GM23338 (cell line): ENCODE measurements at regions not wholly inside any gene's neighbourhood (a gene's known extent, or its start where the extent isn't known, plus 50 kb on each side); places are given as distances from the start of the nearest gene placed in this dataset.

ENCODE experiments used
- ATAC-seq: fragments of 200-7000 bp; cut with Tn5 transposase; 3 replicates; pipeline ENCODE4 v1.9.1; 2020
- DNase-seq: peaks from one replicate; pipeline ENCODE4 v3.0.0-alpha.2; 2015; ENCODE audit warnings: low spot score
- H2AFZ ChIP-seq: fragments of 200-600 bp; sonication (generic); 2 replicates; pipeline ENCODE4 v1.8.0; 2016; ENCODE audit warnings: antibody characterized with exemption, mild to moderate bottlenecking, moderate library complexity
- H3F3A ChIP-seq: fragments of 200-600 bp; sonication (generic); replicated peaks from 2 replicates; pipeline ENCODE4 v1.8.0; 2017; ENCODE audit warnings: antibody characterized with exemption, mixed run types, low read depth
- H3K27ac ChIP-seq: fragments of 200-600 bp; sonication (generic); 2 replicates; pipeline ENCODE4 v1.6.1; 2016; ENCODE audit warnings: low read depth
- H3K27me3 ChIP-seq: fragments of 200-600 bp; sonication (generic); 2 replicates; pipeline ENCODE4 v1.8.0; 2016; ENCODE audit warnings: mild to moderate bottlenecking, mixed run types, moderate library complexity; ENCODE audit not compliant: insufficient read depth
- H3K36me3 ChIP-seq: fragments of 200-600 bp; sonication (generic); 2 replicates; pipeline ENCODE4 v1.8.0; 2016; ENCODE audit warnings: mild to moderate bottlenecking; ENCODE audit not compliant: insufficient read depth
- H3K4me1 ChIP-seq: fragments of 200-600 bp; sonication (generic); 2 replicates; pipeline ENCODE4 v1.8.0; 2016; ENCODE audit warnings: mild to moderate bottlenecking, moderate library complexity; ENCODE audit not compliant: insufficient read depth
- H3K4me2 ChIP-seq: fragments of 200-600 bp; sonication (generic); 2 replicates; pipeline ENCODE4 v1.7.1; 2017; ENCODE audit warnings: mixed run types
- H3K4me3 ChIP-seq: fragments of 200-600 bp; sonication (generic); 2 replicates; pipeline ENCODE4 v1.6.1; 2016; ENCODE audit warnings: mixed run types
- H3K79me2 ChIP-seq: fragments of 200-600 bp; sonication (generic); replicated peaks from 2 replicates; pipeline ENCODE4 v1.8.0; 2017; ENCODE audit warnings: mild to moderate bottlenecking; ENCODE audit not compliant: insufficient read depth
- H3K9me2 ChIP-seq: fragments of 200-600 bp; sonication (generic); 2 replicates; pipeline ENCODE4 v1.8.0; 2017; ENCODE audit not compliant: insufficient read depth
- H4K20me1 ChIP-seq: fragments of 200-600 bp; sonication (generic); replicated peaks from 2 replicates; pipeline ENCODE4 v1.8.0; 2017; ENCODE audit warnings: mild to moderate bottlenecking; ENCODE audit not compliant: insufficient read depth
- H3K27ac Mint-ChIP-seq: 2 replicates; pipeline ENCODE4 v1.8.0; 2020; ENCODE audit warnings: inconsistent platforms, mild to moderate bottlenecking, moderate library complexity, mixed read lengths
- H3K27me3 Mint-ChIP-seq: 3 replicates; pipeline ENCODE4 v1.8.0; 2022; ENCODE audit warnings: low read depth, mild to moderate bottlenecking, moderate library complexity, mixed read lengths, inconsistent platforms; ENCODE audit not compliant: insufficient read depth, poor library complexity
- H3K36me3 Mint-ChIP-seq: 3 replicates; pipeline ENCODE4 v1.8.0; 2021; ENCODE audit warnings: low read depth, mild to moderate bottlenecking, inconsistent platforms, moderate library complexity, mixed read lengths
- H3K4me1 Mint-ChIP-seq: 3 replicates; pipeline ENCODE4 v1.8.0; 2020; ENCODE audit warnings: mild to moderate bottlenecking, inconsistent platforms, mixed read lengths
- H3K4me3 Mint-ChIP-seq: 3 replicates; pipeline ENCODE4 v1.8.0; 2021; ENCODE audit warnings: moderate library complexity, mild to moderate bottlenecking, inconsistent platforms, mixed read lengths
- H3K9me3 Mint-ChIP-seq: 3 replicates; pipeline ENCODE4 v1.8.0; 2020; ENCODE audit warnings: moderate library complexity, mild to moderate bottlenecking, inconsistent platforms, mixed read lengths
- EZH2 ChIP-seq: fragments of 200-600 bp; sonication (generic); IDR thresholded peaks from one replicate; pipeline ENCODE4 v1.8.0; 2017; ENCODE audit warnings: antibody characterized with exemption, mild to moderate bottlenecking, low read depth; ENCODE audit not compliant: unreplicated experiment
- NANOG ChIP-seq: IDR thresholded peaks from 2 replicates; pipeline ENCODE4 v1.6.1; 2016; ENCODE audit warnings: antibody characterized with exemption, borderline replicate concordance
- TF ChIP-seq, protein P1 (sequence below): fragments of 250-450 bp; sonication (Bioruptor Pico); IDR thresholded peaks from 2 replicates; pipeline ENCODE4 v1.5.0; 2020; ENCODE audit warnings: mild to moderate bottlenecking, moderate library complexity
- TF ChIP-seq, protein P2 (sequence below): IDR thresholded peaks from one replicate; pipeline ENCODE4 v1.6.1; 2018; ENCODE audit warnings: antibody characterized with exemption; ENCODE audit not compliant: unreplicated experiment

DNA sequence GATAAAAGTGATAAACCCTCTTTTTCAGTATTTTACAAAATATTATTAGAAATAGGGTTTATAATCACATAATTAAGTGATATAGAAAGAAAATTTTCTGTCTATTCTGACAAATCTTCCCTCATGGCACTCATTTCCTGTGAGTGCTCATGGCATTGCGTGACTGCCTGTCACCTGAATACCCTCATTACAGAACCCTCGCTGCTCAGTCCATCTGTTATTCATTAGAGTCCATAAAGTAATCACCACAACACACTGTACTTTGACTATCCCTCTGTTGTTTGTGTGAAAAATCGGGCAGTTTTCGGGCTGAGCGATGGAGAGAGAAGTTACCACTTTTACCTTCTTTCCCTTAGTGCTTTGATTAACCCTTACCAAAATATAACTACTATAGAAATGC, 100.4 kb upstream of the BRINP3 start (continued):
- TF ChIP-seq, protein P1, sequence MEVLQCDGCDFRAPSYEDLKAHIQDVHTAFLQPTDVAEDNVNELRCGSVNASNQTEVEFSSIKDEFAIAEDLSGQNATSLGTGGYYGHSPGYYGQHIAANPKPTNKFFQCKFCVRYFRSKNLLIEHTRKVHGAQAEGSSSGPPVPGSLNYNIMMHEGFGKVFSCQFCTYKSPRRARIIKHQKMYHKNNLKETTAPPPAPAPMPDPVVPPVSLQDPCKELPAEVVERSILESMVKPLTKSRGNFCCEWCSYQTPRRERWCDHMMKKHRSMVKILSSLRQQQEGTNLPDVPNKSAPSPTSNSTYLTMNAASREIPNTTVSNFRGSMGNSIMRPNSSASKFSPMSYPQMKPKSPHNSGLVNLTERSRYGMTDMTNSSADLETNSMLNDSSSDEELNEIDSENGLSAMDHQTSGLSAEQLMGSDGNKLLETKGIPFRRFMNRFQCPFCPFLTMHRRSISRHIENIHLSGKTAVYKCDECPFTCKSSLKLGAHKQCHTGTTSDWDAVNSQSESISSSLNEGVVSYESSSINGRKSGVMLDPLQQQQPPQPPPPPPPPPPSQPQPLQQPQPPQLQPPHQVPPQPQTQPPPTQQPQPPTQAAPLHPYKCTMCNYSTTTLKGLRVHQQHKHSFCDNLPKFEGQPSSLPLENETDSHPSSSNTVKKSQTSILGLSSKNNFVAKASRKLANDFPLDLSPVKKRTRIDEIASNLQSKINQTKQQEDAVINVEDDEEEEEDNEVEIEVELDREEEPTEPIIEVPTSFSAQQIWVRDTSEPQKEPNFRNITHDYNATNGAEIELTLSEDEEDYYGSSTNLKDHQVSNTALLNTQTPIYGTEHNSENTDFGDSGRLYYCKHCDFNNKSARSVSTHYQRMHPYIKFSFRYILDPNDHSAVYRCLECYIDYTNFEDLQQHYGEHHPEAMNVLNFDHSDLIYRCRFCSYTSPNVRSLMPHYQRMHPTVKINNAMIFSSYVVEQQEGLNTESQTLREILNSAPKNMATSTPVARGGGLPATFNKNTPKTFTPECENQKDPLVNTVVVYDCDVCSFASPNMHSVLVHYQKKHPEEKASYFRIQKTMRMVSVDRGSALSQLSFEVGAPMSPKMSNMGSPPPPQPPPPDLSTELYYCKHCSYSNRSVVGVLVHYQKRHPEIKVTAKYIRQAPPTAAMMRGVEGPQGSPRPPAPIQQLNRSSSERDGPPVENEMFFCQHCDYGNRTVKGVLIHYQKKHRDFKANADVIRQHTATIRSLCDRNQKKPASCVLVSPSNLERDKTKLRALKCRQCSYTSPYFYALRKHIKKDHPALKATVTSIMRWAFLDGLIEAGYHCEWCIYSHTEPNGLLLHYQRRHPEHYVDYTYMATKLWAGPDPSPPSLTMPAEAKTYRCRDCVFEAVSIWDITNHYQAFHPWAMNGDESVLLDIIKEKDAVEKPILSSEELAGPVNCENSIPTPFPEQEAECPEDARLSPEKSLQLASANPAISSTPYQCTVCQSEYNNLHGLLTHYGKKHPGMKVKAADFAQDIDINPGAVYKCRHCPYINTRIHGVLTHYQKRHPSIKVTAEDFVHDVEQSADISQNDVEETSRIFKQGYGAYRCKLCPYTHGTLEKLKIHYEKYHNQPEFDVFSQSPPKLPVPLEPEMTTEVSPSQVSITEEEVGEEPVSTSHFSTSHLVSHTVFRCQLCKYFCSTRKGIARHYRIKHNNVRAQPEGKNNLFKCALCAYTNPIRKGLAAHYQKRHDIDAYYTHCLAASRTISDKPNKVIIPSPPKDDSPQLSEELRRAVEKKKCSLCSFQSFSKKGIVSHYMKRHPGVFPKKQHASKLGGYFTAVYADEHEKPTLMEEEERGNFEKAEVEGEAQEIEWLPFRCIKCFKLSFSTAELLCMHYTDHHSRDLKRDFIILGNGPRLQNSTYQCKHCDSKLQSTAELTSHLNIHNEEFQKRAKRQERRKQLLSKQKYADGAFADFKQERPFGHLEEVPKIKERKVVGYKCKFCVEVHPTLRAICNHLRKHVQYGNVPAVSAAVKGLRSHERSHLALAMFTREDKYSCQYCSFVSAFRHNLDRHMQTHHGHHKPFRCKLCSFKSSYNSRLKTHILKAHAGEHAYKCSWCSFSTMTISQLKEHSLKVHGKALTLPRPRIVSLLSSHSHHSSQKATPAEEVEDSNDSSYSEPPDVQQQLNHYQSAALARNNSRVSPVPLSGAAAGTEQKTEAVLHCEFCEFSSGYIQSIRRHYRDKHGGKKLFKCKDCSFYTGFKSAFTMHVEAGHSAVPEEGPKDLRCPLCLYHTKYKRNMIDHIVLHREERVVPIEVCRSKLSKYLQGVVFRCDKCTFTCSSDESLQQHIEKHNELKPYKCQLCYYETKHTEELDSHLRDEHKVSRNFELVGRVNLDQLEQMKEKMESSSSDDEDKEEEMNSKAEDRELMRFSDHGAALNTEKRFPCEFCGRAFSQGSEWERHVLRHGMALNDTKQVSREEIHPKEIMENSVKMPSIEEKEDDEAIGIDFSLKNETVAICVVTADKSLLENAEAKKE (CRISPR knock-in tag), result no peak

DNA sequence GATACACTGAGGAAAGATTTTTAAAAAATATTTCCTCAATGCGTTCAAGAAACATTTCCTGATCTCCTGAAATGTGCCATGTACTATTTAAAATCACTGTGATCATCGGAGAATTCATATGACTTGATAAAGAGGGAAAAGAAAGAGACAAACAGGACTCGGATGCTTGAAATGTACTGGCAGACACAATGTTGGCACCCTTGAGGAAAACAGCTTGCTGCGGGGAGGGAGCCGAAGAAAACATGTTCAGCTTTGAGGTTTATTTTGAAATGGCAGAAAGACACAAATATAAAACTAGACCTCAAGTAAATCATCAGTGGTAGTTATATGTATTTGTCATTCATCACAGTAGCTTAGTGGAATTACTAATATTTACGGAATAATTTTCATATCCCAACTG, 100.9 kb upstream of the BRINP3 start:
- DNase-seq, result no peak
- Mint-ChIP-seq H3K27ac (no peak overlapping the region), H3K9me3 (no peaks in the 10 kb centered on the region), H3K36me3 (no peaks in the 10 kb centered on the region), H3K4me3 (no peak overlapping the region), H3K27me3 (no peaks in the 10 kb centered on the region), H3K4me1 (no peaks in the 10 kb centered on the region)
- no peaks in the 10 kb centered on the region for H3K4me1 ChIP-seq
- no peaks in the 10 kb centered on the region for H3K9me2 ChIP-seq
- no peaks in the 10 kb centered on the region for H3F3A ChIP-seq
- H3K4me3 ChIP-seq, result no peak overlapping the region
- no peaks in the 10 kb centered on the region for H4K20me1 ChIP-seq
- H3K79me2 ChIP-seq, result no peaks in the 10 kb centered on the region
- H2AFZ ChIP-seq, result no peak overlapping the region; the same call in 1 of the 2 replicates
- H3K27me3 ChIP-seq, result no peaks in the 10 kb centered on the region
- H3K27ac ChIP-seq, result no peak overlapping the region
- no peak for ATAC-seq
- no peaks in the 10 kb centered on the region for H3K36me3 ChIP-seq
- TF ChIP-seq EZH2 (no peak), NANOG (no peak)
- TF ChIP-seq, protein P2, sequence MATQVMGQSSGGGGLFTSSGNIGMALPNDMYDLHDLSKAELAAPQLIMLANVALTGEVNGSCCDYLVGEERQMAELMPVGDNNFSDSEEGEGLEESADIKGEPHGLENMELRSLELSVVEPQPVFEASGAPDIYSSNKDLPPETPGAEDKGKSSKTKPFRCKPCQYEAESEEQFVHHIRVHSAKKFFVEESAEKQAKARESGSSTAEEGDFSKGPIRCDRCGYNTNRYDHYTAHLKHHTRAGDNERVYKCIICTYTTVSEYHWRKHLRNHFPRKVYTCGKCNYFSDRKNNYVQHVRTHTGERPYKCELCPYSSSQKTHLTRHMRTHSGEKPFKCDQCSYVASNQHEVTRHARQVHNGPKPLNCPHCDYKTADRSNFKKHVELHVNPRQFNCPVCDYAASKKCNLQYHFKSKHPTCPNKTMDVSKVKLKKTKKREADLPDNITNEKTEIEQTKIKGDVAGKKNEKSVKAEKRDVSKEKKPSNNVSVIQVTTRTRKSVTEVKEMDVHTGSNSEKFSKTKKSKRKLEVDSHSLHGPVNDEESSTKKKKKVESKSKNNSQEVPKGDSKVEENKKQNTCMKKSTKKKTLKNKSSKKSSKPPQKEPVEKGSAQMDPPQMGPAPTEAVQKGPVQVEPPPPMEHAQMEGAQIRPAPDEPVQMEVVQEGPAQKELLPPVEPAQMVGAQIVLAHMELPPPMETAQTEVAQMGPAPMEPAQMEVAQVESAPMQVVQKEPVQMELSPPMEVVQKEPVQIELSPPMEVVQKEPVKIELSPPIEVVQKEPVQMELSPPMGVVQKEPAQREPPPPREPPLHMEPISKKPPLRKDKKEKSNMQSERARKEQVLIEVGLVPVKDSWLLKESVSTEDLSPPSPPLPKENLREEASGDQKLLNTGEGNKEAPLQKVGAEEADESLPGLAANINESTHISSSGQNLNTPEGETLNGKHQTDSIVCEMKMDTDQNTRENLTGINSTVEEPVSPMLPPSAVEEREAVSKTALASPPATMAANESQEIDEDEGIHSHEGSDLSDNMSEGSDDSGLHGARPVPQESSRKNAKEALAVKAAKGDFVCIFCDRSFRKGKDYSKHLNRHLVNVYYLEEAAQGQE, result no peak
- H3K4me2 ChIP-seq, result no peak overlapping the region
